AG04449 (cell line): ENCODE measurements at regions not wholly inside any gene's neighbourhood (a gene's known extent, or its start where the extent isn't known, plus 50 kb on each side); places are given as distances from the start of the nearest gene placed in this dataset.

Experiments used
- CTCF ChIA-PET: fragments of 350-600 bp; formaldehyde crosslinking; extraction: SDS; loops from one replicate; lab custom pipeline; 2021; ENCODE audit warnings: antibody characterized with exemption; lab: Yijun Ruan, JAX
- POLR2A ChIA-PET: fragments of 400-600, 350-600 bp; formaldehyde crosslinking; extraction: SDS; loops from one replicate; lab custom pipeline; 2020; ENCODE audit warnings: antibody characterized with exemption, inconsistent platforms; lab: Yijun Ruan, JAX
- DNase-seq: peaks from one replicate; pipeline ENCODE4 v3.0.0-alpha.2; 2010; ENCODE audit warnings: low read depth, low spot score
- H3K4me3 ChIP-seq: 2 replicates; pipeline ENCODE4 v1.5.1; 2011; ENCODE audit warnings: low read depth, mild to moderate bottlenecking, control low read depth, low read length
- CTCF ChIP-seq: IDR thresholded peaks from one replicate; pipeline ENCODE4 v1.5.1; 2011; ENCODE audit warnings: mild to moderate bottlenecking, moderate library complexity, low read length, control low read depth, inconsistent platforms; ENCODE audit not compliant: insufficient read depth; ENCODE audit errors: missing control alignments

DNA sequence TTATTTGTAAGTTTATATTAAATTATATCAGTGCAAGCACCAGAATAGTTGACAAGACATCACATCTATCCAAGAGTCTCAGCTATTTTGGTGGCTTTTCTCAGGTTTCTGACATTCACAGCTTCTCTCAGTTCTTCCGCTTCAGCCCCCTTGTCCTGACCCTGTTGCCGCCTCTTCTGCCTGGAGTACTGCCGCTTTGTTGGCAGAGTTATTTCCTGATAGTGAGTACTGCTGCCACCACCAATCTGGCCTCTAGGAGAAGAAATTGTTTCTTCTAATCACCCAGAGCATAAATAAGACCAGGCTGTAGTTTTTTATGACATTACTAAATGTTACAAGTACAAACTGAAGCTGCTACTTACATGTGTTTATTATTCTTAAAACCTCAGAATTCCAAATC, 470.1 kb downstream of the NSUN3 start:
- CTCF ChIA-PET, result no interaction called here
- no peak for DNase-seq
- no peak for TF ChIP-seq CTCF
- POLR2A ChIA-PET, result no interaction called here
- H3K4me3 ChIP-seq, result no peak overlapping the region

DNA sequence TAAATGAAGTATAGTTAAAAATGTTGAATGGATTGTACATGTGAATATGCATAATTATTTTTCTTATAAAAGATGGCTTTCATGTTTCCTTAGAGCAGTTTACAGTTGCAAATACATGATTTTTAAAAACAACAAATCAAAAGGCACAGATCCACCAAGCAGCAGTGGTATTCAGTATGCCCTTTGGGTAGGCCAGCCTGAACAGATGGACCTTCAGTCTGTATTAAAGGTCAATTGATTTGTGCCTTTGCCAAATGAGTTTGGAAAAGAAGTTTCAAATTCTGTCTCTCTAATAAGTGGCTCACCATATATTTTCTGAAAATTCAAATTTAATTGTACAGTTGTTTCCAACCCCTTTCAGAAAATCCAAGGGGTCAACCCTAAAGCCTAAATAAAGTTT, 477.1 kb downstream of the NSUN3 start:
- ChIA-PET CTCF (no interaction called here), POLR2A (no interaction called here)
- TF ChIP-seq CTCF, result no peak
- no peak overlapping the region for H3K4me3 ChIP-seq
- DNase-seq, result no peak

DNA sequence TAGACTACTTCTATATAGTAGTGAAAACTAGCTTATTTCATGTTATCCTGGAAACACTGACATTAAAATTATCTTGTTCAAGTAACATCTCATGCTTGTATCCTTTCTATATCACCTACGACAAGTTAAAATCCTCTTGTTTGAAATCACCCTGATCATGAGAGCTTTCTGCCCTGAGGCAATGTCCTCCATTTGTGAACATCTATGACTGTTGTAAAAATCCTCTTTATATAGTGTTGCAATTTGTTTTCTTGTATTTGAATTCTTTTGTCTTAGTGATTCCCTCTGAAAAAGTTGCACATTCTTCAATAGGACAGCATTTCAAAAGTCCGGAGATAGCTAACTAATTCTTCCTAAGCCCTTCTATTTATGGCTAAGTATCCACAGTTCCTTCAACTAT, 480.3 kb downstream of the NSUN3 start:
- DNase-seq, result no peak
- H3K4me3 ChIP-seq, result no peak overlapping the region
- ChIA-PET POLR2A (no interaction called here), CTCF (no interaction called here)
- no peak for TF ChIP-seq CTCF

DNA sequence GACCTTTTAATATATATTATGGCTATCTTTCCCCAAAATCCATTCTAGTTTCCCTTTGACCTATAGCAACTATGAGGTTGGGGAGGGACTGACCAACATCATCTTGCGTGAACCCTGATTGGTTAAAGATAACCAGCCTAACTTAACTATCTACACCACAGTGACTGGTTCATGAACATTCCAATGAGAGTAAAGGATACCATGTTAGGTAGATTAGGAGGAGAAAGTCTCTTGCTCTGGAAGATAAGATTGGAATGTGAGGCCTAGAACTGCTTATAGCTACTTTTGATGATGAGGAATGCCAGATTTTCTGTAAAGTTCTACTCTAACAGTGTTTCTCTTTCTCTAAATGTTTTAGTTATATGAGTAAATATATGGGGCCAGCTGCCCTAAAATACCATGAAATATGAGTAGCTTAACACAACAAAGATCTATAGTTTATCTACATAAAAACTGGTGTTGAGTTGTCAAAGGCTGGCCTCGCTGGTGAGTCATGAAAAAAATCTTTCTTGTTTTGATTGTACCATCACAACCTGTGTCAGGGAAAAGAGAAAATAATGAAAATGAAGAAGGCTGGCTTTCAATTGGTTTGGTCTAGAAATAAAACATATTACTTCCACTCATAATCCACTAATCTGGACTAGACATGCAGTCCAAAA, 481.4 kb downstream of the NSUN3 start:
- ChIA-PET POLR2A (no interaction called here), CTCF (no interaction called here)
- DNase-seq, result no peak

DNA sequence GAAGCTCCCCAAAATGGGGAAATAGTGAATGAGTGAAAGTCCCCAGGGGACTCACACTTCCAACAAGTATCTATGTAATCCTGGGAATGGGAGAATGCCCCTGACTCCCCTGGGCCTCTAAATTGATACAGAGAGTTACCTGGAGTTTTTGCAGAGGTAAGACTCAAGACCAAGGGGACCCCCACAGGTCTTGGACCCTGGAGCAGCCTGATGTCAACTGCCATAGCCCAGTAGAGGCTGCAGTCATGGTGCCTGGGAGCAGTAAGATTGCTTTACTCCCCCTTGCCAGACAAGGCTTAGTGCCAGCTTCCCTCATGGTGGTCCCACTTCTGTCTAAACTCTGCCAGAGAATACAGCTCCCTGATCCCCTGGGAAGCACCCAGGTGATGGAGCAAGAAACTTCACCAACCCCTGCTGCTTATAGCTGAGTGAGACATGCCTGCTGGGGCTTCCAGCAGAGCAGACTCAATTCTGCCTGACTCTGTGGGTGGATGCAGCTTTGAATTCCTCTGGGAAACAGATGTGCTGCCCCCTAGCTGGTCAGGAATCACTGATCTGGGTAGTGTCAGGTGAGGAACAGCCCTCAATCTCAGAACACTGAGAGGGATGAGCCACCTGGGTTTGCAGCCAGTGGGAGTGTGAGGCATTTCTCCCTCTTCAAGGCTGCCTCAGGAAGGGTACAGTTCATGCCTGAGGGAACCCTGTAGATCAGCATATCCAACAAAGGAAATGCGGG, 485.9 kb downstream of the NSUN3 start:
- no peak for TF ChIP-seq CTCF
- no peak for DNase-seq
- CTCF ChIA-PET, result no interaction called here
- POLR2A ChIA-PET, result no interaction called here
- no peak overlapping the region for H3K4me3 ChIP-seq

More for the DNA sequence above, 481.4 kb downstream of the NSUN3 start:
- TF ChIP-seq CTCF, result no peak
- no peak overlapping the region for H3K4me3 ChIP-seq

- CTCF ChIA-PET, result no interaction called here
Observed at GRCh38 chr3:94561094-94561493, 498.2 kb downstream of the NSUN3 start.

More at GRCh38 chr3:94561094-94561493, 498.2 kb downstream of the NSUN3 start:
- POLR2A ChIA-PET, result no interaction called here
- TF ChIP-seq CTCF, result no peak
- no peak overlapping the region for H3K4me3 ChIP-seq
- no peak for DNase-seq
